Activated CD4-positive, alpha-beta T cell treated with anti-CD3 and anti-CD28 coated beads, Interleukin-2, amount 50 U/mL, for 48 hours (primary cell): ENCODE measurements at regions not wholly inside any gene's neighbourhood (a gene's known extent, or its start where the extent isn't known, plus 50 kb on each side); places are given as distances from the start of the nearest gene placed in this dataset.

Experiments
- DNase-seq, 2 experiments: peaks; one replicate each; pipeline ENCODE4 v3.0.0-alpha.2; 2020

GRCh38 chr14:53338192-53338591 lies 185.1 kb upstream of the DDHD1 start:
- no peak for DNase-seq

- no peak for DNase-seq
Observed at GRCh38 chr14:53336729-53337128, 183.6 kb upstream of the DDHD1 start.

GRCh38 chr14:53333809-53334208 lies 180.7 kb upstream of the DDHD1 start:
- no peak for DNase-seq

GRCh38 chr14:53331921-53332320 lies 178.8 kb upstream of the DDHD1 start:
- no peak for DNase-seq

GRCh38 chr14:53331247-53331646 lies 178.1 kb upstream of the DDHD1 start:
- no peak for DNase-seq

GRCh38 chr14:53330441-53330840 lies 177.3 kb upstream of the DDHD1 start:
- DNase-seq = no peak

- DNase-seq = no peak
Observed at GRCh38 chr14:53328841-53329240, 175.7 kb upstream of the DDHD1 start.

GRCh38 chr14:53327716-53328115 lies 174.6 kb upstream of the DDHD1 start:
- no peak for DNase-seq

- DNase-seq = no peak
Observed at GRCh38 chr14:53325176-53325806, 172.2 kb upstream of the DDHD1 start.

- no peak for DNase-seq
Observed at GRCh38 chr14:53316504-53316903, 163.4 kb upstream of the DDHD1 start.

GRCh38 chr14:53310412-53310811 lies 157.3 kb upstream of the DDHD1 start:
- no peak for DNase-seq

GRCh38 chr14:53306911-53307310 lies 153.8 kb upstream of the DDHD1 start:
- no peak for DNase-seq

- DNase-seq = peak; percentile 43 to 54
Observed at GRCh38 chr14:53306267-53306721, 153.2 kb upstream of the DDHD1 start.

- DNase-seq = no peak
Observed at GRCh38 chr14:53304726-53305381, 151.7 kb upstream of the DDHD1 start.

- no peak for DNase-seq
Observed at GRCh38 chr14:53295985-53296582, 143.0 kb upstream of the DDHD1 start.

- no peak for DNase-seq
Observed at GRCh38 chr14:53295372-53295771, 142.2 kb upstream of the DDHD1 start.

- no peak for DNase-seq
Observed at GRCh38 chr14:53286301-53286700, 133.2 kb upstream of the DDHD1 start.

GRCh38 chr14:53285821-53286220 lies 132.7 kb upstream of the DDHD1 start:
- no peak for DNase-seq

- no peak for DNase-seq
Observed at GRCh38 chr14:53285064-53285463, 131.9 kb upstream of the DDHD1 start.

GRCh38 chr14:53278602-53279506 lies 125.7 kb upstream of the DDHD1 start:
- no peak for DNase-seq

GRCh38 chr14:53273671-53274072 lies 120.5 kb upstream of the DDHD1 start:
- DNase-seq = no peak

GRCh38 chr14:53265025-53265424 lies 111.9 kb upstream of the DDHD1 start:
- DNase-seq = no peak

- DNase-seq = no peak
Observed at GRCh38 chr14:53260928-53261327, 107.8 kb upstream of the DDHD1 start.
